AG04450 (cell line): ENCODE measurements at regions not wholly inside any gene's neighbourhood (a gene's known extent, or its start where the extent isn't known, plus 50 kb on each side); places are given as distances from the start of the nearest gene placed in this dataset.

ENCODE experiments used
- CTCF ChIA-PET: fragments of 300-600, 350-600 bp; formaldehyde crosslinking; extraction: SDS; loops from one replicate; lab custom pipeline; 2022; ENCODE audit warnings: antibody characterized with exemption, inconsistent platforms; lab: Charles Lee
- POLR2A ChIA-PET: fragments of 350-600 bp; formaldehyde crosslinking; extraction: SDS; loops from one replicate; lab custom pipeline; 2021; ENCODE audit warnings: antibody characterized with exemption, inconsistent platforms; lab: Yijun Ruan, JAX
- DNase-seq: peaks from one replicate; pipeline ENCODE4 v3.0.0-alpha.2; 2011; ENCODE audit warnings: low read depth, low spot score
- H3K27ac ChIP-seq: one replicate; pipeline ENCODE4 v1.5.1; 2012; ENCODE audit warnings: low read depth, low read length, control low read depth
- H3K27me3 ChIP-seq: one replicate; pipeline ENCODE4 v1.6.0; 2012; ENCODE audit warnings: low read length; ENCODE audit not compliant: control insufficient read depth, insufficient read depth
- H3K4me3 ChIP-seq: 2 replicates; pipeline ENCODE4 v1.5.1; 2011; ENCODE audit warnings: mild to moderate bottlenecking, low read depth, low read length, control low read depth
- H3K9me3 ChIP-seq: 2 replicates; pipeline ENCODE4 v1.5.1; 2012; ENCODE audit warnings: low read length; ENCODE audit not compliant: control insufficient read depth, insufficient read depth
- TF ChIP-seq, protein P1 (sequence below): IDR thresholded peaks from 2 replicates; pipeline ENCODE4 v1.5.1; 2011; ENCODE audit warnings: low read depth, low read length, control low read depth, inconsistent platforms

- ChIA-PET POLR2A (no interaction called here), CTCF (interaction anchor here (2.2 kb wide), 1 partner anchor 9 kb away, joined by 10 read pairs; no protein-coding TSS in a partner anchor)
Observed at GRCh38 chr3:168961271-168961670, 702.2 kb downstream of the MECOM start.

GRCh38 chr3:168959731-168960130, 703.8 kb downstream of the MECOM start:
- H3K9me3 ChIP-seq, result no peaks in the 10 kb centered on the region
- H3K27ac ChIP-seq, result no peak overlapping the region
- no peak for DNase-seq
- POLR2A ChIA-PET, result no interaction called here
- H3K4me3 ChIP-seq, result no peak overlapping the region
- CTCF ChIA-PET, result interaction anchor here (0.7 kb wide), 1 partner anchor 708 kb away, joined by 3 read pairs; no protein-coding TSS in a partner anchor
- no peaks in the 10 kb centered on the region for H3K27me3 ChIP-seq
- TF ChIP-seq, protein P1, sequence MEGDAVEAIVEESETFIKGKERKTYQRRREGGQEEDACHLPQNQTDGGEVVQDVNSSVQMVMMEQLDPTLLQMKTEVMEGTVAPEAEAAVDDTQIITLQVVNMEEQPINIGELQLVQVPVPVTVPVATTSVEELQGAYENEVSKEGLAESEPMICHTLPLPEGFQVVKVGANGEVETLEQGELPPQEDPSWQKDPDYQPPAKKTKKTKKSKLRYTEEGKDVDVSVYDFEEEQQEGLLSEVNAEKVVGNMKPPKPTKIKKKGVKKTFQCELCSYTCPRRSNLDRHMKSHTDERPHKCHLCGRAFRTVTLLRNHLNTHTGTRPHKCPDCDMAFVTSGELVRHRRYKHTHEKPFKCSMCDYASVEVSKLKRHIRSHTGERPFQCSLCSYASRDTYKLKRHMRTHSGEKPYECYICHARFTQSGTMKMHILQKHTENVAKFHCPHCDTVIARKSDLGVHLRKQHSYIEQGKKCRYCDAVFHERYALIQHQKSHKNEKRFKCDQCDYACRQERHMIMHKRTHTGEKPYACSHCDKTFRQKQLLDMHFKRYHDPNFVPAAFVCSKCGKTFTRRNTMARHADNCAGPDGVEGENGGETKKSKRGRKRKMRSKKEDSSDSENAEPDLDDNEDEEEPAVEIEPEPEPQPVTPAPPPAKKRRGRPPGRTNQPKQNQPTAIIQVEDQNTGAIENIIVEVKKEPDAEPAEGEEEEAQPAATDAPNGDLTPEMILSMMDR, result no peak

More at GRCh38 chr3:168961271-168961670, 702.2 kb downstream of the MECOM start:
- no peaks in the 10 kb centered on the region for H3K27me3 ChIP-seq
- H3K4me3 ChIP-seq, result no peak overlapping the region
- no peak overlapping the region for H3K27ac ChIP-seq
- no peaks in the 10 kb centered on the region for H3K9me3 ChIP-seq
- no peak for DNase-seq
- TF ChIP-seq, protein P1, result no peak

DNA sequence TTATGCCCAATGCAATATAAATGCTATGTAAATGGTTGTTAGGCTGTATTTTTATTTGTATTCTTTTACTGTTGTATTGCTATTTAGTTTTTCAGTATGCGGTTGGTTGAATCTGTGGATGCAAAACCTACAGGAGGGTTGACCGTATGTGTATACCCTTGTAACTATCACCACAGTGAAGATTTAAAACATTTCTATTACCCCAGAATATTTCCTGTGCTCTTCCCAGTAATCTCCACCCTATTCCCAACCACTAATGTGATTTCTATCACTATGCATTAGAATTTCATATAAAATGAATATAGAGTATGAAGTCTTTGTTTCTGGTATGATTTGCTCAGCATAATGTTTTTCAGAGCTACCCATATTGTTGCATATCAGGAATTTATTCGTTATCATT, 705.0 kb downstream of the MECOM start:
- ChIA-PET CTCF (no interaction called here), POLR2A (no interaction called here)
- no peak overlapping the region for H3K4me3 ChIP-seq
- no peaks in the 10 kb centered on the region for H3K27me3 ChIP-seq
- DNase-seq, result no peak
- H3K27ac ChIP-seq, result no peak overlapping the region
- TF ChIP-seq, protein P1, result no peak
- H3K9me3 ChIP-seq, result no peaks in the 10 kb centered on the region

- Histone ChIP-seq H3K27ac (no peak overlapping the region), H3K4me3 (no peak overlapping the region), H3K9me3 (no peaks in the 10 kb centered on the region), H3K27me3 (no peaks in the 10 kb centered on the region)
- no peak for DNase-seq
- TF ChIP-seq, protein P1, result no peak
- ChIA-PET CTCF (no interaction called here), POLR2A (no interaction called here)
Observed at GRCh38 chr3:168956076-168956475, 707.4 kb downstream of the MECOM start.

- DNase-seq, result no peak
- H3K27me3 ChIP-seq, result no peaks in the 10 kb centered on the region
- H3K4me3 ChIP-seq, result peak overlapping the region; percentile 1; the same call in 1 of the 2 replicates
- no peaks in the 10 kb centered on the region for H3K9me3 ChIP-seq
- CTCF ChIA-PET, result interaction anchor here (0.6 to 2.0 kb wide), 35 partner anchors 9 to 821 kb away, joined by 3 to 22 read pairs (median 4); no protein-coding TSS in a partner anchor
- TF ChIP-seq, protein P1, result peak; percentile 35
- POLR2A ChIA-PET, result no interaction called here
- no peak overlapping the region for H3K27ac ChIP-seq
Observed at GRCh38 chr3:168952551-168952950, 711.0 kb downstream of the MECOM start.
